ENCODE measurements at regions not wholly inside any gene's neighbourhood (a gene's known extent, or its start where the extent isn't known, plus 50 kb on each side); places are given as distances from the start of the nearest gene placed in this dataset.
A peak's percentile ranks its signal among the peaks of the same experiment; 100 is the strongest.

DNA sequence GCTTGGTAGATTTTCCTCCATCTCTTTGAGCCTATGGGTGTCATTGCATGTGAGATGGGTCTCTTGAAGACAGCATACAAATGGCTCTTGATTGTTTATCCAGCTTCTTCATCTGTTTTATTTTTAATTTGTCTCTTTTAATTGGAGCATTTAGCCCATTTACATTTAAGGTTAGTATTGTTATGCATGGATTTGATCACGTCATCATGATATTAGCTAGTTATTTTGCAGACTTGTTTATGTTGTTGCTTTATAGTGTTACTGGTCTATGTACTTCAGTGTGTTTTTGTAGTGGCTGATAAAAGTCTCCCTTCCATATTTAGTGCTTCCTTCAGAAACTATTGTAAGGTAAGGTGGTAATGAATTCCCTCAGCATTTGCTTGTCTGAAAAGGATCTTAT lies 78.6 kb upstream of the RGMB start:
- no peak for DNase-seq (ENCODE audit: low read depth)
- H3K4me3 ChIP-seq (ENCODE audit: low read depth, low read length), result no peak overlapping the region
- TF ChIP-seq, protein P1, sequence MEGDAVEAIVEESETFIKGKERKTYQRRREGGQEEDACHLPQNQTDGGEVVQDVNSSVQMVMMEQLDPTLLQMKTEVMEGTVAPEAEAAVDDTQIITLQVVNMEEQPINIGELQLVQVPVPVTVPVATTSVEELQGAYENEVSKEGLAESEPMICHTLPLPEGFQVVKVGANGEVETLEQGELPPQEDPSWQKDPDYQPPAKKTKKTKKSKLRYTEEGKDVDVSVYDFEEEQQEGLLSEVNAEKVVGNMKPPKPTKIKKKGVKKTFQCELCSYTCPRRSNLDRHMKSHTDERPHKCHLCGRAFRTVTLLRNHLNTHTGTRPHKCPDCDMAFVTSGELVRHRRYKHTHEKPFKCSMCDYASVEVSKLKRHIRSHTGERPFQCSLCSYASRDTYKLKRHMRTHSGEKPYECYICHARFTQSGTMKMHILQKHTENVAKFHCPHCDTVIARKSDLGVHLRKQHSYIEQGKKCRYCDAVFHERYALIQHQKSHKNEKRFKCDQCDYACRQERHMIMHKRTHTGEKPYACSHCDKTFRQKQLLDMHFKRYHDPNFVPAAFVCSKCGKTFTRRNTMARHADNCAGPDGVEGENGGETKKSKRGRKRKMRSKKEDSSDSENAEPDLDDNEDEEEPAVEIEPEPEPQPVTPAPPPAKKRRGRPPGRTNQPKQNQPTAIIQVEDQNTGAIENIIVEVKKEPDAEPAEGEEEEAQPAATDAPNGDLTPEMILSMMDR (IDR thresholded peaks at IDR 0.05; ENCODE audit: insufficient read depth, low read depth, low read length), result no peak

DNA sequence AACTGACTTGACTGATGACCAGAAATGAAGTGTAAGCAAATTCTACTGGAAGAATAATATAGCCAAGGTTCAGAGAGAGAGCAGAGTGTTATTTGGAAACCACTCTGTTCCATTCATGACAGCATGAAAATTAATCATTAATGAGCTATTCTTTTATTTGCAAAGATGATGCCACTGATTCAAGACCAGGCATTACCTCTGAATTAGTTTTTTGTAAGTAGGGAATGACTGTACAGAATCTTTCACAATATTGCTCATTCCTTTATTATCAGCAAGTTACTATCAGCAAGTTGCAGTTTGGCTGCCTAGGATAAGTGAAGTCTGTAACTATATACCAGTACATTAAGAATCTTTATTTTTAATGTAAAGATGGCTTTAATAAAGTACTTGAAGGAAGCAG lies 75.1 kb upstream of the RGMB start:
- TF ChIP-seq, protein P1 (IDR thresholded peaks at IDR 0.05; ENCODE audit: insufficient read depth, low read depth, low read length), result no peak
- DNase-seq (ENCODE audit: low read depth), result no peak
- H3K4me3 ChIP-seq (ENCODE audit: low read depth, low read length), result no peak overlapping the region

DNA sequence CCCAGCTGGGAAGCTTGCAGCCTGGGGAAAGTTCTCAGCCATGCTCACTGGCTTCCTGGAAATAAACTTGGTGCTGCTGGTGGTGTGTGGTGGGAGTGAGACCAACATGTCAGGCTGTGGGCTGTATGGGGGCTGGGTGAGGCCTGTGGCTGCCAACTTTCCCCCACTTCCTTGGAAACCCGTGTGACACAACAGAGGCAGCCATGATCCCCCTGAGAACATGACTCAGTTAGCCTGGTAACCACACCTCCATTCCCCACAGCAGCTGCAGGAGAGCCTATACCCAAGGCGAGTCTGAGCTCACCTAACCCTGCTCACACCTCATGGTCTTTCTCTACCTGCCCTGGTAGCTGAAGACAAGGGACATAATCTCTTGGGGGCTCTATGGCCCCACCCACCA lies 72.7 kb upstream of the RGMB start:
- DNase-seq (ENCODE audit: low read depth), result no peak
- TF ChIP-seq, protein P1 (IDR thresholded peaks at IDR 0.05; ENCODE audit: insufficient read depth, low read depth, low read length), result no peak
- H3K4me3 ChIP-seq (ENCODE audit: low read depth, low read length), result no peak overlapping the region

DNA sequence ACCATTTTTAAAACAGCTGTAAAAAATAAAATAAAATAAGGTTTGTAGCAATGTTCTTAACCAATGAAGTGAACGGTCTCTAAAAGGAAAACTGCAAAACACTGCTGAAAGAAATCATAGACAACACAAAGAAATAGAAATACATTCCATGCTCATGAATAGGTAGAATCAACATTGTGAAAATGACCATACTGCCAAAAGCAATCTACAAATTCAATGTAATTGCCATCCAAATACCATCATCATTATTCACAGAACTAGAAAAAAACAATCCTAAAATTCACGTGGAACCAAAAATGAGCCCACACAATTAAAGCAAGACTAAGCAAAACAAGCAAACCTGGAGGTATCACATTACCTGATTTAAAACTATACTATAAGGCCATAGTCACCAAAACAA lies 67.6 kb upstream of the RGMB start:
- DNase-seq (ENCODE audit: low read depth), result no peak
- no peak overlapping the region for H3K4me3 ChIP-seq (ENCODE audit: low read depth, low read length)
- TF ChIP-seq, protein P1 (IDR thresholded peaks at IDR 0.05; ENCODE audit: insufficient read depth, low read depth, low read length), result no peak

DNA sequence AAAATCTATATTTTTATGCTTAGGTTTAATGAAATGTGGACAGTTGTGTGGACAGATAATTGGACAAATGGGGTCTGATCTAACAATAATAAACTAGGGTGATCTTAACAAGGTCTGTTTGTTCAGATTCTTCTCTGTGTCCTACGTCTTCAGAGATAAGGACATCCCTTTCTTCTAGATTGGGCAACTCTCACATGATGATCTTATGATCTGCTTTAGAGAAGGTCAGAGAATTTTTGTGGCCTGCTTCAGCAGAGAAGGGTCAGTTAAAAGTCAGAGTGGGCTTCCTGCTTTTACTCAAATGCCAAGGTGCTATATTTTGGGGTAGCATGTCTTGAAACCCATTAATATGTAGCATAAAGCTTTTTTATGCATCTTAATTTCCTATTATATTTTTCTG lies 63.8 kb upstream of the RGMB start:
- no peak overlapping the region for H3K4me3 ChIP-seq (ENCODE audit: low read depth, low read length)
- TF ChIP-seq, protein P1 (IDR thresholded peaks at IDR 0.05; ENCODE audit: insufficient read depth, low read depth, low read length), result no peak
- DNase-seq (ENCODE audit: low read depth), result no peak

DNA sequence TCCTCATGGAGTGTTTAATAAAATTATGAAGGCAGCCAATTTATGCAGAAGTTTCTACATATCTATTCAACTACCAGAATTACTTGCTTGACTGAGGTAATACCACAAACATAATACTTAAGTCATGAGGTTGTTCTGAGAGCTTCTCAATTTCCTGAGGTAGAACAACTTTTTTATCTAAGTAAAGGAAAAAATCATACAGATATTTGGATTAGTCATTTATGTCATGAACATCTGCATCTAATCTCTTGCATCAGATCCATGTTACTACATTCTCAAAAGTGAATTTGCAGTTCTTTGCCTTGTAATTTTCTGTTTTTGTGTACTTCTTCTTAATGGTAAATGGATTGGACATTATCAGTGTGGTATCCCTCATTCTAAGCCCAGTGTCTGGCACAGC lies 60.4 kb upstream of the RGMB start:
- TF ChIP-seq, protein P1 (IDR thresholded peaks at IDR 0.05; ENCODE audit: insufficient read depth, low read depth, low read length), result no peak
- peak; percentile 28 for DNase-seq (ENCODE audit: low read depth)
- no peak overlapping the region for H3K4me3 ChIP-seq (ENCODE audit: low read depth, low read length)

DNA sequence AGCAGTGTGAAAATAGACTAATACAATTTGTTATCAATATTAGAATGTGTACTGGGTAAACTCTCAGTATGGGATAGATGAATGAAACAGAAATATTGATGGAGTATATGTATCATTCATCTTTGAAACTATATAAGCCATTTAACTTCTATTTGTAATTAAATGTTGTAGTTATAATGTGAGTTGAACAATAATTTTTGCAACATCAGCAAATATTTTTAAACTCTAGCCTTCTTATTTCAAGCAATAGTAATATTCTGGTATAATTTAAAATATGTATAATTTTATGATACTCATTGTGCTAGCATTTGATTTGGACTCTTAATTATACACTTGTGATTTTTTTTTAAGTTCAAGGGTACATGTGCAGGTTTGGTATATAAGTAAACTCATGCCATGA lies 59.6 kb upstream of the RGMB start:
- TF ChIP-seq, protein P1 (IDR thresholded peaks at IDR 0.05; ENCODE audit: insufficient read depth, low read depth, low read length), result no peak
- DNase-seq (ENCODE audit: low read depth), result no peak

More for the DNA sequence above, 59.6 kb upstream of the RGMB start:
- H3K4me3 ChIP-seq (ENCODE audit: low read depth, low read length), result no peak overlapping the region

Measured in fibroblast of villous mesenchyme (primary cell).